GM18502 (cell line): ENCODE measurements at regions not wholly inside any gene's neighbourhood (a gene's known extent, or its start where the extent isn't known, plus 50 kb on each side); places are given as distances from the start of the nearest gene placed in this dataset.

Source experiments
- ATAC-seq: cut with Tn5 transposase; IDR thresholded peaks from one replicate; pipeline ENCODE4 v1.9.1; 2021; ENCODE audit warnings: mild to moderate bottlenecking; ENCODE audit not compliant: unreplicated experiment, poor library complexity

DNA sequence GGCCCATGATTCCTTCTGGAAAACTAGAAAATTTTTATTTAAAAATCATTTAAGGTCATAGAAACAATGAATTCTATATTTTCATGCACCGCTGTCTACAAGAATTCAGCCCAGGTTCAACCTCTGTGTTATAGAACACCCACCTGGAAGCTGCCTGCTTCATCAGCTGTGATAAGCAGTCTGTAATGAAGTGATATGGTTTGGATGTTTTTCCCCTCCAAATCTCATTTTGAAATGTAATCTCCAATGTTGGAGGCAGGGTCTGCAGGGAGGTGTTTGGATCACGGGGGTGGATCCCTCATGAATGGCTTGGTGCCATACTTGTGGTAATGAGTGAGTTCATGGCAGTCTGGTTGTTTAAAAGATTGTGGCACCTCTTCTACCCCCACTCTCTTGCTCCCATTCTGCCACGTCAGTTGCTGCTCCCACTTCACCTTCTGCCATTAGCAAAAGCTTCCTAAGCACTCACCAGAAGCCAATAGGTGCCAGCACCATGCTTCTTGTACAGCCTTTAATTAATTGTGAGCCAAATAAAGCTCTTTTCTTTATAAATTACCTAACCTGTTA, 55.6 kb downstream of the MRPL32 start:
- ATAC-seq, result no peak

DNA sequence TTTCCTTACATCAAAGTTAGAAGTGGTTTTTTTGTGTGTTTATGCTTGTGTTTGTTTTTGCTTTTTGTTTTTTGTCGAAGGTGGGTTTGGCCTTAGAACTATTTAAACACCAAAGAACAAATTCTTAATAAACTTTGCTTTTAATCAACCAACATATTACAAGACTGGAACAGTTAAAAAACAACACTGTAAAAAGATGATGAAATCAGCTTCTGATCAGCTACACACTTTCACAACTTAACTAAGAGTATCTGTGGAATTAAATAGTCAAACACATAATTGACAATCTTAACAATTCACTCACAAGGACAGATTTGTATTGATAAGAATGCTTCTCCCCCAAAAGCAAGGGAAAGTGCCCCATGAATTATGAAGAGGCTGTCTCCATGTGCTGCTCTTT, 58.8 kb downstream of the MRPL32 start:
- ATAC-seq, result no peak

DNA sequence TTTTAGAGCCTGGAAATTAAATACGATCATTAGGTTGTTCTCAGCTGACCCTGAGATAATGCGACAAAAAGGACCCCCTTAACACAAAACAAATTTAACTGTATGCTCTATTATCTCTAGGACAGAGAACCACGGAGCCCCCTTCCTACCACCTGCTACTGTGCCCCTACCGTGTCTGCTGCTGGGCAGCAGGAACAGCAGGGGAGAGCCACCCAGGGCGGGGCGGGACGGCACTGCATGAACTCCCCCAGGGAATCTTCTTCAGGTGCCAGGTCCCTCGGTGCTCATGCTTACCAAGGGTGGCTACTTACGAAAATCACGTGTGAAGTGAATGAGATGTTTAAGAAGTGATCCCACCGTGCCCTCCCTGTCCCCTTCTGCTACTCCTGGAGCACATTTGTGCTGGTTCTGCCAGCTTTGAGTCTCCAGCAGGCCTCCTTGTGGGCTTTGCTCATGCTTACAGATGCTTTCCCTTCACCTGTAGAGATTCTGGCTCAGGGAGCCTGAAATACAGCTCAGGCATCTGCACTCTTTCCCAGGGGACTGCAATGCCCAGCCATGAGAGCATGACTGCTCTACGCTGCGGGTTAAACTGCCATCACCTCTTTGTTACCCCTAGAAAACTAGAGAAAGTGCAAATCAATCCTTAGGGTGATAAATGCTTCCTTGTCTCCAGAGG, 59.9 kb downstream of the MRPL32 start:
- ATAC-seq, result no peak

DNA sequence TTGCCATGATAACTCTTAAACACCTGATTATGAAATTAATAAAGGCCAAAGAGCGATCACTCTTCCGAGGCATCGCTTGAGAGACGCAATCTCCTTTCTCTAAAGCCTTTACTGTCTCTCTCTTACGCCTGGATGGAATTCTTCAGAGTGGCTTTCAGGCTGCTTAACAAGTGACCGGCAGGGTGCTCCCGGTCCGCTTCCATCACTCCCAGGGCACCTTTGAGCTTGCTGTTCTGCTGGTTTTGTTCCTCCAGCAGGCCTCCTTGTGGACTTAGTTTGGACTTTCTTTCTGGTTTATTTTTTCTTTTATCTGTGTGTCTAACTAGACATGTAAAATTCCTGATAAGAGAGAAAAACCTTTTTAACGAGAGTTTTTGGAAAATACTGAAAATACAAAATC, 60.9 kb downstream of the MRPL32 start:
- no peak for ATAC-seq

DNA sequence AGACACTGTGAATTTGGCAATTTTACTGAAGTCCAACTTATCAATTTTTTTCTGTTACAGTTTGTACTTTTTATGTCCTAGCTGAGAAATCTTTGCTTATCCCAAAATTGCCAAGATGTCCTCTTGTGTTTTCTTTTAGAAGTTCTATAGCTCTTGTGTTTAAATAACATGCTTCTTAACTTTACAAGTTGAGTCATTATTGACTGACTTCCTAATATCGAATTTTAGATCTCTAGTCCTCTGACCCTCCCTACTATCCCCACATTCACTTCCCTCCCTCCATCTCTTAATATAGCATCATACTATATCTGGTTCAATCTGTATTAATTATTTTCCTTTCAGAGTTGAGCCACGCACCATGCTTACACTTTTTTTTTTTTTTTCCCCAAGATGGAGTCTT, 61.9 kb downstream of the MRPL32 start:
- no peak for ATAC-seq

DNA sequence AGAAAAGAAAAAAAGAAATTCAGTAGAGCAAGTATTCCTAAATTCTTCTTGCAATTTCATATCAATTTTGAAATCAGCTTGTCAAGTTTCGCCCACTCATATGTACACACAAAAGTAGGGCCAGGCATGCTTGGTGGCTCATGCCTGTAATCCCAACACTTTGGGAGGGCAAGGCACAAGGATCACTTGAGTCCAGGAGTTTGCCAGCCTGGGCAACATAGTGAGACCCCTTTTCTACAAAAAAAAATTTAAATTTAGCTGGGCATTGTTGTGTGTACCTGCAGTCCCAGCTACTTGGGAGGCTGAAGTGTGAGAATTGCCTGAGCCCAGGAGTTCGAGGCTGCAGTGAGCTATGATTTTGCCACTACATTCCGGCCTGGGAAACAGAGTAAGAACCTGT, 65.4 kb downstream of the MRPL32 start:
- no peak for ATAC-seq

DNA sequence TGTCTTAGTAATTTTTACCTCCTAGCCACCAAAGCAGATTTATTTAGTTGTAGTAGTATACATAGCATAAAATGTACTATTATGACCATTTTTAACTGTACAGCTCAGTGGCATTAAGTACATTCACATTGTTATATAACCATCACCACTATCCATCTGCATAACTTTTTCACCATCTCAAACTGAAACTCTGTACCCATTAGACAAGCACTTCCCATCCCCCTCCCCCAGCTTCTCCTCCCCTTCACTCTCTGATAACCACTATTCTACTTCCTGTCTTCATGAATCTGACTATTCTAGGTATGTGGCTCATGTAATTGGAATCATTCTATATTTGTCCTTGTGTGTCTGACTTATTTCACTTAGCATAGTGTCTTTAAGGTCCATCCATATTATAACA, 71.9 kb downstream of the MRPL32 start:
- peak; percentile 45 for ATAC-seq

DNA sequence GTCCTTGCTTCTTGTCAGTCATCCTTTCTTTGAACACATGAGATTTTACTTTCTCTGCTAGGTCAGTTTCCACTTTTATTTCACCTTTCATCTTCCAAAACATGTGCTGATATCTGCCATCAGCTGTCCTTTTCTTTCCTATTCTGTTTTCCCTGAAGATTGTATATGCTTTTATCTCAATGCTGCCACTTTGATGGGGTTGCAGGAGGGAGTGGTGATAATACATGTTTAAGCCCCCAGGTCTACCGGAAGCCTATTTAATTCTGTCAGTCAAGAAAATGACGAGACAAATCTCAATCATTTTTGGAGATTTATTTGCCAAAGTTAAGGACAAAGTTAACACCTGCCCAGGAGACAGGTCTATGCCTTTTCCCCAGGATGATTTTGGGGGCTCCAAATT, 73.8 kb downstream of the MRPL32 start:
- ATAC-seq, result no peak

DNA sequence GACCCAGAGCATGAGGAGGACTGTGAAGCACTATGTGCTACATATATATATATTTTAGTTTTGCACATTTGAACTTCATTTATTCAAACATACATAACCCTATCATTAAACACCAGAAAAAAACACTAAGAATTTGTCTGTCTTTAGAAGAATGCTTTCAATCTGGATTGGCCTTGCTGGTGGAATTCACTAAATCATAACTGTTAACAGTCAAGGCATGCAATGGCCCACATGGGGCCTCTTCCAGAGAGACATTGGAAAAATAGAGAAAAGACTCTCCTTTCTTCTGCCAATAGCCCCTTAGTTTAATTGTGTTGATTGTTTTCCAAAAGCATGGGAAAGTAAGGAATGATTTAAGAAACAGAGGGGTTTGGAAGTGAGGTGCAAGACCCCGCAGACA, 77.9 kb downstream of the MRPL32 start:
- no peak for ATAC-seq

DNA sequence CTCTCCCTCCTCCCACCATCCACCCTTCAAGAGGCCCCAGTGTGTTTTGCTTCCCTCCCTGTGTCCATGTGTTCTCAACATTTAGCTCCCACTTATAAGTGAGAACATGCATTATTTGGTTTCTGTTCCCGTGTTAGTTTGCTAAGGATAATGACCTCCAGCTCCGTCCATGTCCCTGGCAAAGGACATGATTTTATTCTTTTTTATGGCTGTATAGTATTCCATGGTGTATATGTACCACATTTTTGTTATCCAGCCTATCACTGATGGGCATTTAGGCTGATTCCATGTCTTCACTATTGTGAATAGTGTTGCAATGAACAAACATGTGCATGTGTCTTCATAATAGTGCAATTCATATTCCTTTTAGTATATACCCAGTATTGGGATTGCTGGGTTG, 79.7 kb downstream of the MRPL32 start:
- ATAC-seq, result no peak

DNA sequence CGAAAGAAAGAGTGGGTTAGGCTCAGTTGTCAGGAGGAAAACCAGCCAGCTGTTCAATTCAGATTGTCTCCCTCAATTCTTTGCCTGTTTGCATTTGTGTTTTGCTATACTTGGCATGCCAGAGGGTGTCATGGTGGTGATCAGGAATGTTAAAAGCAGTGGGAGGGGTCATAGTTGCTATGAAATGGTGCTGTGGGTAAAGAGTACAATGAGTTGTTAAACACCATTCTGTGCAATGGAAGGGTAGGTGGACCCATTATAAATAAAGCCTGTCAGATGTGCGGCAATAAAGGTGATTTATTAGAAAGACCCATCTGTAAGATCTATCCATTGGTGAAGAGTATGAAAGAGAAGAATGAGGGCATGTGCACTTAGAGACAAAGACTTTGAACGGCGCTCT, 82.2 kb downstream of the MRPL32 start:
- no peak for ATAC-seq

DNA sequence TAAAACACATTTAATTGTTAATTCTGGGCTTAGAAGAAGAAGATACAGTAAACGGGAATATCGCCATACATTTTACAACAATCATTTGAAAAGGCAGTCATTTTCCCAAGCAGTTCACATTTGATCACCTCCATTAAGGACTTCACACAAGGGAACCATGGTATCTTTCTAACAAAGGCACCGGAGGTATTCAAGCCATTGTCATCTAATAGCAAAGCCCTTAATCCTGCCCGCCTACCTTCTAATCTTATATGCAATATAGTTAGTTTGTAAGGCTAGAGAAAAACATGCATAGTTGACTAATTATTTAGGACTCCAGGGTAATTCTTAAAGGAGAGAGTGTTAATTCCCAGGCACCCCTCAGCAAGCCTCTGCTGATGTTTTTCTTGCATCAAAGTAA, 83.1 kb downstream of the MRPL32 start:
- ATAC-seq, result no peak

DNA sequence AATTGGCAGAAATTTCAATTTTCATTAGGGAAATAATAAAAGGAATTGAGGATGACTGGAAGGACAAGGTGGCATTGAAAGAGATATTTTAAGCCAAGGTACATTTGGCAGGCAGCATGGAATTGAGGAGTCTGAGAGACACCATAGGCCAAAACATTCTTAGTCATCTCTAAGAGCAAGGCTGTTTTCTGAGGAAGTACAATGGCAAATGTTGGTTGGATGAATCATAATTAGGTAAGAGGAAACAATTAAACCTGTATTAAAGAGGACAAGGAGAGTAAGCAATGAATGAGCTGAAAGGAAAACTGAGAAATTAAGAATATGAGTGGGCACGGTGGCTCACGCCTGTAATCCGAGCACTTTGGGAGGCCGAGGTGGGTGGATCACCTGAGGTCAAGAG, 86.3 kb downstream of the MRPL32 start:
- no peak for ATAC-seq

DNA sequence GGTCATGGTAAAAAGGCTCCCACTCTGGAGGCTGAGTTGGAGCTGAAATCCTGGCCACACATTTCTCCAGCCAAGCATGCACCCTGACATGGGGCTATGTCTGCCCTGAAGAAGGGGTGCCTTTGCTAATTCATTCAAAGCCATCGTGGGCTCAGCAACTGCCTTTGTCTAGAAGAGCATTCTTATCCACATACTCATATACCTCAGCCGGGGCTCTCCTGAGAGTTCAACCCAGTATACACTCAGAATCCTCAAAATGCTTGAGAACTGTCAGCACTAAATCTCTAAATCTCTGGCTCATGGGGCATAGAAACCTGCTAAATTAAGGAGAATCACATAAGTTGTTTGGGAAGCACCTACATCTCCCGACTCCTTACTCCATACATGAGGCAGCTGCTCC, 89.3 kb downstream of the MRPL32 start:
- no peak for ATAC-seq

DNA sequence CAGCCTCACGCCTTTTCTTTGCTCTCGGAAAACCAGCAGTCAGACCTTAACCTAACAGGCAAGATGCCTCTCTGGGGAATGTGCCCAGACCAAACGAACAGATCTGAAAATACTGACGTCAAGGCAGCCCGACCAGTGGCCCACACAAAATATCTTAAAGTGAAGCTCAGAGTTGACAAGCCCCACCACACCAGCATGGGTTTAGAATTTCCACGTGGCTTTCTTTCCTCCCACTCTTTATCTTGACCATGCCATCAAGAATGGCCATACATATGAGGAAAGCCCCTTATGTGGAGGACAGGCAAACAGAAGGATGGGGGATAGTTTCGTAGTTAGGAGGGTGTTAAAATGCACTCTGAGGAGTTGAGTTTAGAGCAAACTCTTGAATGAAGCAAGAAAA, 89.8 kb downstream of the MRPL32 start:
- ATAC-seq, result no peak

DNA sequence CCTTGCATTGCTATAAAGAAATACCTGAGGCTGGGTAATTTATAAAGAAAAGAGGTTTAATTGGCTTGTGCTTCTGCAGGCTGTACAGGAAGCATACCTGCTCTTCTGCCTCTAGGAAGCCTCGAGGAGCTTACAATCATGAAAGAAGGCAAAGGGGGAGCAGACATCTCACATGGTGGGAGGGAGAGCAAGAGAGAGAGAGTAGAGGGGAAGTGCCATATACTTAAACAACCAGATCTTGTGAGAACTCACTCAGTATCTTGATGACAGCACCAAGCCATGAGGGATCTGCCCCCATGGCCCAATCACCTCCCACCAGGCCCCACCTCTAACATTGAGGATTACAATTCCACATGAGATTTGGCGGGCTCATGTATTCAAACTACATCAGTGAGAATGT, 79.1 kb upstream of the HECW1 start:
- ATAC-seq, result no peak

DNA sequence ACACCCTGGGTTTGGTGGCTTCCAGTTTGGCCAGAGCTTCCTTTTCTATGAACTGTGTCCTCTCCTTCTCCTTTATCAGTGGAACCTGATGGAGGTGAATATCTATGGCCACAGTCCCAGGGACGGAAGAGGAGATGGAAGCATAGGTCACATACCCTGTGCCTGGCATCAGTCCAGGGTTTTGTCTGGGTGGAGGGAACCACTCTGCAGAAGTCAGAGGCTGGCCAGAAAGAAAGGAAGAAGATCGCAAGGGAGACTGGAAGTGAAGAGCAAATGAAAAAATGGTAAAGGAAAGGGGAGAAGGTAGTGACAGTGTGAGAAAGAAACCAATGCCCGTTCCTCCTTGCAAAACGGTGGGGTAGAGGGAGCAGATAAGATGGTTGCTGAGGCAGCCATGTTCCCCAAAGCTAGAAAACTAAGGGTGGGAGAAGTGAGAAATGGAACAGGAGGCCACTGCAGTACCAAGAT, 77.9 kb upstream of the HECW1 start:
- no peak for ATAC-seq

DNA sequence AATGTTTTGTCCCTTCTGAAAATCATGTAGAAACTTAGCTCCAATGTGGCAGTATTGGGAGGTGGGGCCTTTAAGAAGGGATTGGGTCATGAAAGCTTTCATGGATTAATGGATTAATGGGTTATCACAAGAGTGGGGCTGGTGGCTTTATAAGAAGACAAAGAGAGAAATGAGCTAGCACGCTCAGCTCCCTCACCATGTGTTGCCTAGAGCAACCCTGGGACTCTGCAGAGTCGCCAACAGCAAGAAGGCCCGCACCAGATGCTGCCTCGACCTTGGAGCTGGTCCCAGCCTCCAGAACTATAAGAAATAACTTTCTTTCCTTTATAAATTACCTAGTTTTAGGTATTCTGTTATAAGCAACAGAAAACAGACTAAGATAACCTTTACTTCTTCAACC, 74.9 kb upstream of the HECW1 start:
- no peak for ATAC-seq

DNA sequence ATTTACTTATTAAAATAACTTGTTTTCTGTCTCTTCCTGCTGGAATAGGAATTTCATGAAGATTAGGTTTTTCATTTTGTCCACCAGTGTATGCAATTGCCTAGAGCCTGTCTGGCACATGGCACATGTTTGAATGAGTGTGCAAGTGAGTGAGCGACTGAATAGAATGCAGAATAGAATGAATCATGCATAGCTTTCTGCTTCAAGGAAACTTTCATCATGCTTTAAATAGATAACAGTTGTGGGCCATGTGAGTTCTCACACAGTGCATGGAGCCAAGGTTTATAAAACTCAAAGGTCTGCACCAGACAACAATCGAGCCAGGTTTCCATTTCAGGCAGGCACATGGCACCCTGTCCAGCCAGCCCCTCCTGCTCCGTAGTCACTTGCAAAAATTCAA, 74.2 kb upstream of the HECW1 start:
- ATAC-seq, result no peak

DNA sequence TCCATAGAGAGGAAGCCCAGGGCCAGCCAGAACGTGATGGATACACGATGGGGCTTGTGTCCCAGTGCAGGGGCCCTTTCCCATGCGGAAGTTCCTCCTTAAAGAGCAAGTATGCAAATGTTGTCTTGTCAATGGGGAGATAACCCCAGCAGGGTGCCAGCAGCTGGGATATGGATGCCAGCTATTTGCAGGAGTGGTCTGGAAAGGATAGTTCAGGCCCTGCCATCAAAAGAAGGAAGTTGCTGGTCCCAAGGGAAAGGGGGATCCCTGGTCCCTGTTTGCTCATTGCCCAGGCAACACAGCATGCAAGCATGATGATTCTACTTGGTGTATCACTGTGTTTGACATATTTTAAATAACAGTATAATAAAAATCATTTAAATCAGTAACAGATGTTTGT, 73.1 kb upstream of the HECW1 start:
- no peak for ATAC-seq

DNA sequence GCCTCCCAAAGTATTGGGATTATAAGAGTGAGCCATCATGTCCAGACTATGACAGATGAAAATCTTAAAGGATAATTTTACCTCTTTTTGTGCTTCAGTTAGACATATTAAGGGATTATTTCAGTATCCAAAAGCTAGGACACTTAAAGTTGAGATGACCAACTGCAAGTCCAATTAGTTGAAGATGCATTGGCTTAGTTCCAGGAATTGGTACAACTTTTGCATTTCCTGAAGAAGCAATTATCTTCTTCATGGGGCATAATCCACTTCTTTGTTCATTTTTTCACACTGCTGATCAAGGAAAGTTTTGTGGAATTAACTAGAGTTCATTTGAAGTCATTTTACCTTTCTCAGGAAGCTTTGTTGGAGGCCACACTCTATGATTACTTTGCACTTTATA, 72.0 kb upstream of the HECW1 start:
- ATAC-seq, result no peak

DNA sequence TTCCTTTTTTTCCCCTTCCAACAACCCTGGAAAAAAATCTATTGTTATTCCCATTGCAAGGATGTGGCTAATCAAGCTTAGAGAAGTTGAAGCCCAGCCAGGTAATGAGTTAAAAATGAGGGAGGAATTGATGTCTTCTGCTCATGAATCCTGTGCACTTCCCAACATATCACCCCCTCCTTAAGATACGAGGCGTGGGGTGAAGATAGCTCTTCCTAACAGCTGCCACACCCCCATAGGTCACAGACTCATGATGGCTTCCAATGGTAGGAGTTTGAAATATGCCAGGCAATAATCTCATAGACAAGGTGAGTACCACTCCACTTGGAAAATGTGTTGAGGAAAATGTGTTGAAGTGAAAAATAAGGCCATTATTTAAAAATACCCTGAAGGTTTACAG, 71.3 kb upstream of the HECW1 start:
- ATAC-seq, result no peak

DNA sequence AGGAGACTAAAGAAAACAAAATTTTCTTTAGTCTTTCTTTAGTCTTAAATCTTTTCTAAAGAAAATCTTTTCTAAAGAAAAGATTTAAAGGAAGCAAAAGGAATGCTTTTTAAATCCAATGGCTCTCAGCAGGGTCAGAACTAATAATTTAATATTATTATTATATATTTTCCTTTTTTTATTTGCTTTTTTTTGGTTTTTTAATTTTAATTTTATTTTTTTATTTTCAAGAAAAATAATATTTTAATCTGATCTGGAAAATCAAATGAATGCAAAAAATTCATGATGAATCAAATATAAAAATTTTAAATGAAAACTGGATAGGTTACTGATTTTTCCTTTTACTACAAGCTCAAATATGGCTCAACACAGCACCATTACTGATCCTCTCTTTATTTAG, 70.7 kb upstream of the HECW1 start:
- no peak for ATAC-seq
